Heart right ventricle (tissue), 16 donors: ENCODE measurements at regions not wholly inside any gene's neighbourhood (a gene's known extent, or its start where the extent isn't known, plus 50 kb on each side); places are given as distances from the start of the nearest gene placed in this dataset.

ENCODE experiments used
- ATAC-seq, 8 donors: fragments of 200-7000 bp; cut with Tn5 transposase; one replicate each; pipeline ENCODE4 v1.9.1; 2020; ENCODE audit warnings: mild to moderate bottlenecking in 8 of 8, moderate library complexity in 8 of 8, moderate number of reproducible peaks in 1 of 8
- DNase-seq, 2 donors: peaks; one replicate each; pipeline ENCODE4 v3.0.0-alpha.2; 2020
- H3K27ac ChIP-seq, 10 donors: fragments of 200-600 bp; sonication (generic) in 2 of 10; one replicate each; pipeline versions ENCODE4 v1.5.0 to v1.8.0; 2020 to 2022; ENCODE audit warnings: mild to moderate bottlenecking in 3 of 10
- H3K27me3 ChIP-seq, 7 donors: fragments of 200-600 bp; one replicate each; pipeline ENCODE4 v1.8.0; 2021 to 2022; ENCODE audit warnings: mild to moderate bottlenecking in 2 of 7
- H3K36me3 ChIP-seq, 9 donors: fragments of 200-600 bp; sonication (generic) in 1 of 9; one replicate each; pipeline versions ENCODE4 v1.5.0 to v1.8.0; 2020 to 2022; ENCODE audit warnings: mild to moderate bottlenecking in 2 of 9
- H3K4me1 ChIP-seq, 9 donors: fragments of 200-600 bp; sonication (generic) in 1 of 9; one replicate each; pipeline versions ENCODE4 v1.5.0 to v1.8.0; 2020 to 2022; ENCODE audit warnings: mild to moderate bottlenecking in 4 of 9
- H3K4me3 ChIP-seq, 10 donors: fragments of 200-600 bp; sonication (generic) in 2 of 10; one replicate each; pipeline versions ENCODE4 v1.5.0 to v1.8.0; 2020 to 2022; ENCODE audit warnings: mild to moderate bottlenecking in 7 of 10, moderate library complexity in 2 of 10
- H3K9me3 ChIP-seq, 11 donors: fragments of 200-600 bp in 10 of 11; sonication (generic) in 2 of 11; one replicate each; pipeline versions ENCODE4 v1.5.0 to v1.8.0; 2013 to 2022; ENCODE audit warnings: mild to moderate bottlenecking in 2 of 11, control low read depth in 1 of 11, moderate library complexity in 1 of 11
- CTCF ChIP-seq, 9 donors: fragments of 200-600 bp; sonication (generic) in 2 of 9; IDR thresholded peaks; one replicate each; pipeline versions ENCODE4 v1.5.0 to v1.8.0; 2021 to 2022; ENCODE audit warnings: antibody characterized with exemption in 9 of 9, mild to moderate bottlenecking in 5 of 9, moderate library complexity in 1 of 9
- WGBS, 2 donors: extraction: QIAGEN DNeasy Blood & Tissue Kit; methylation state at CpG; one replicate each; pipeline ENCODE4 v1.1.7; 2013; ENCODE audit warnings: inconsistent platforms in 1 of 2; 5-methylcytosine and 5-hydroxymethylcytosine counted together
- intact Hi-C, 10 donors: fragments of 100-400 bp; cut with DNase I; formaldehyde crosslinking; loops; one replicate each; pipeline versions ENCODE4 v1.11.1 to v1.14.2; 2022
- donor health status: Arrhythmogenic right ventricular cardiomyopathy.
- donor health status: ischemic (EF 13 %, LVEDD 7.1; RV severe dilation, severe dysfunction).
- donor health status: healthy with polysubstance abuse.
- donor health status: DM: no; HTN: yes; CAD: no.
- donor health status: DM: no; HTN: no; CAD: no.
- donor health status: ischemic (EF 25% LVEDD 6.9; RV normal size, moderate dysfunction).
- donor health status: ischemic (EF 25% LVEDD 5.7; RV mildly dilated, moderate dysfunction).
- donor health status: healthy.
- donor health status: DM: yes; HTN: yes; CAD: no.
- donor health status: Ischemic cardiomyopathy.
- donor health status: ischemic (EF 35%, LVEDD 5.7; RV mildly dilated, moderate dysfunction).
- donor health status: nonischemic (EF 11% LVEDD 7.7; RV severe dilation, severe dysfunction).
- donor health status: DM: yes; HTN: yes; CAD: no.
- donor health status: PGD.
- donor health status: ischemic (EF 29% LVEDD 5.4; RV normal size, mild dysfunction).
- donor health status: nonischemic (EF 23%, LVEDD 6.1; RV moderate dilation, normal function).

GRCh38 chr18:30748541-30748940, 294.0 kb downstream of the DSC3 start:
- 49 to 62% methylated on average over 5 of the region's 5 CpGs for WGBS, 2 donors
- no peak overlapping the region for H3K4me3 ChIP-seq
- no peak for TF ChIP-seq CTCF (IDR thresholded peaks at IDR 0.05)

GRCh38 chr18:30746224-30746623, 296.3 kb downstream of the DSC3 start:
- no peak overlapping the region for H3K27ac ChIP-seq
- no peaks in the 10 kb centered on the region for H3K4me1 ChIP-seq
- H3K9me3 ChIP-seq, result no peaks in the 10 kb centered on the region
- no peak for TF ChIP-seq CTCF (IDR thresholded peaks at IDR 0.05)
- intact Hi-C loops, result no loop called here
- DNase-seq (no peak), ATAC-seq (no peak)
- no peaks in the 10 kb centered on the region for H3K27me3 ChIP-seq
- no peaks in the 10 kb centered on the region for H3K36me3 ChIP-seq
- no peak overlapping the region for H3K4me3 ChIP-seq

More at GRCh38 chr18:30748541-30748940, 294.0 kb downstream of the DSC3 start:
- no peaks in the 10 kb centered on the region for H3K4me1 ChIP-seq
- peaks cover 0 to 8% (median 0%) of the 10 kb centered on the region in 11 donors for H3K9me3 ChIP-seq
- no peaks in the 10 kb centered on the region for H3K27me3 ChIP-seq
- ATAC-seq, result no peak
- H3K27ac ChIP-seq, result no peak overlapping the region
- no peaks in the 10 kb centered on the region for H3K36me3 ChIP-seq
- DNase-seq, result no peak
- intact Hi-C loops, result no loop called here

- H3K9me3 ChIP-seq, result no peaks in the 10 kb centered on the region
- H3K27me3 ChIP-seq, result no peaks in the 10 kb centered on the region
- ATAC-seq (no peak), DNase-seq (no peak)
- intact Hi-C loops, result no loop called here
- no peak overlapping the region for H3K4me3 ChIP-seq
- no peak overlapping the region for H3K27ac ChIP-seq
- H3K4me1 ChIP-seq, result no peaks in the 10 kb centered on the region
- TF ChIP-seq CTCF (IDR thresholded peaks at IDR 0.05), result no peak
- no peaks in the 10 kb centered on the region for H3K36me3 ChIP-seq
These were observed 299.5 kb downstream of the DSC3 start for GRCh38 chr18:30743033-30743432.

- peaks cover 0 to 33% (median 2%) of the 10 kb centered on the region in 11 donors for H3K9me3 ChIP-seq
- TF ChIP-seq CTCF (IDR thresholded peaks at IDR 0.05), result no peak
- H3K27ac ChIP-seq, result no peak overlapping the region
- WGBS, 2 donors, result 80 to 86% methylated on average over 5 of the region's 5 CpGs
- DNase-seq (no peak), ATAC-seq (no peak)
- H3K4me3 ChIP-seq, result no peak overlapping the region
- intact Hi-C loops, result no loop called here
- no peaks in the 10 kb centered on the region for H3K36me3 ChIP-seq
- no peaks in the 10 kb centered on the region for H3K27me3 ChIP-seq
- H3K4me1 ChIP-seq, result no peaks in the 10 kb centered on the region
These were observed 311.6 kb downstream of the DSC3 start for GRCh38 chr18:30730915-30731314.

GRCh38 chr18:30727849-30728248, 314.7 kb downstream of the DSC3 start:
- no peak for TF ChIP-seq CTCF (IDR thresholded peaks at IDR 0.05)
- DNase-seq (no peak), ATAC-seq (no peak)
- no peak overlapping the region for H3K27ac ChIP-seq
- no peaks in the 10 kb centered on the region for H3K36me3 ChIP-seq
- no peaks in the 10 kb centered on the region for H3K27me3 ChIP-seq
- no peaks in the 10 kb centered on the region for H3K4me1 ChIP-seq
- intact Hi-C loops, result no loop called here
- peaks cover 0 to 17% (median 0%) of the 10 kb centered on the region in 11 donors for H3K9me3 ChIP-seq
- no peak overlapping the region for H3K4me3 ChIP-seq
